HG02588 (cell line): ENCODE measurements at regions not wholly inside any gene's neighbourhood (a gene's known extent, or its start where the extent isn't known, plus 50 kb on each side); places are given as distances from the start of the nearest gene placed in this dataset.

Experiments used
- ATAC-seq: cut with Tn5 transposase; IDR thresholded peaks from one replicate; pipeline ENCODE4 v1.9.1; 2021; ENCODE audit warnings: mild to moderate bottlenecking, moderate library complexity; ENCODE audit not compliant: unreplicated experiment

- no peak for ATAC-seq
These were observed 455.3 kb upstream of the MAF start for GRCh38 chr16:80055831-80056230.

GRCh38 chr16:80054647-80055046 lies 454.1 kb upstream of the MAF start:
- ATAC-seq, result no peak

DNA sequence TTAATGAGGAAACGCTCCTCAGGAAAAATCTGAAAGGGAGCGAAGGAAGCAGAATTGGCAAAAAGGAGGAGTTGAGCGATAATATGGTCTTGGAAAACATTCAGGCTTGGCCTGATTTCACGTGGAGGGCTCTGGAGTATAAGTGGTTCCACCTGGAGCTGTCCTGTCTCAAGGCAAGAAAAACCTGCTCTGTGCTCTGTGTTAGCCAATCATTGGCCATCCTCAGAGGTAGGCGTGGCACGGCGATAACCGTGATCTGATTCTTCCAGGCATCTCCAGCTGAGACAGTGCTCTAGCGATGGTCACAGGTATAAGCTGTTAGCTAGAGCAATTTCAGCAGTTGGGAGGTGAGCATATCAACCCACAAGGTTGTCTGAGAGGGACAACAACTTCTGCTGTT lies 450.5 kb upstream of the MAF start:
- no peak for ATAC-seq

DNA sequence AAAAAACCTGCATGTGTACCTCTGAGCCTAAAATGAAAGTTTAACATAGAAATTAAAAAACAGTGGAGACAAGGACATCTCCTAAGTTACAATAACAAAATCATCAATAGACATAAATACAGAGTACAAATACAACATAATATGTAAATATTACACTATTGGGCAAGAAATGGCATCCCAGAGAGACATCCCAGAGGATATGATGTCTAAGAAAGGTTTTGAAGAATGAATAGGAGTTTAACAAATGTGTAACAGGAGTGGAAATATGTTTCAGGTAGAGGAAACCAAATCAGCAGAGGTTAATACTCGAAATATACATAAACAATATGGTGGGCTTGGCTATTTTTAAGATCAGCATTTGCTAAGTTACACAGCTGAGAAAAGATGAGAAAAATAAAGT lies 447.7 kb upstream of the MAF start:
- no peak for ATAC-seq

- ATAC-seq, result no peak
These were observed 447.3 kb upstream of the MAF start for GRCh38 chr16:80047842-80048241.

- ATAC-seq, result no peak
These were observed 446.3 kb upstream of the MAF start for GRCh38 chr16:80046848-80047247.

DNA sequence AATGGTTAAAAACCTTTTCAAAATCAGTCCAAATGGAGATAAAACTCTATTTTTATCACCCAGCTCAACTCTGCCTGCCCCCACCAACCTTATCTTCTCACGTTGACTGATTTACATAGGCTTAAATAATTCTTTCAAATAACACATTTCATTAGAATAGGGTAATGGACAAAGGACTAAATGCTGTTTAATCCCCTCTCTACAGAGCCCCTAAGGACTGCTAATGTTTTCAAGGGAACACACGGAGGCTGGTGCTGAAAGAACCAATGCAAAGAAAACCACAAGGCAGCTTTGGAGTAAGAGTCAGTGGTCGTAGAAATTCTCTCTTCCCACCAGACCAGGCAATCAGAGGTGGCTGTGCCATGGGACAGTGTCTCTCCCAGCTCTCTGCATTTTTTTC lies 445.7 kb upstream of the MAF start:
- no peak for ATAC-seq

DNA sequence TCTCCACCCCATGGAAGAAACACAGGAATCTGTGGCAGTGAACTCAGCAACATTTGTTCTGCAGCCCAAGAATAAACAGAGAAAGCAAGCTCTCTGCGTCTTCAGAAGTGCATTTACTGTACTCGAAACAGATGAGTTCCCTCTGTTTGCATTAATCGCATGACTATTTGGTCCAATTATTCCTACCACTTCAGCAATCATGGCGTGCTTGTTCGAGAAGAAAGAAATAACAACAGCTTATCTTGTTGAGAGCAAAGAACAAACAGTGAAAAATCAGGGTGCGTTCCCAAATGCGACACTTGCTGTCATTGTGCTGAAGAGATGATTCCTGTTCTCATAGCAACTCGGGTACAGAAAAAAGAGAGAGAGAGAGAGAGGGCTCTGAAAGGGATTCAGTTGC lies 445.3 kb upstream of the MAF start:
- no peak for ATAC-seq

DNA sequence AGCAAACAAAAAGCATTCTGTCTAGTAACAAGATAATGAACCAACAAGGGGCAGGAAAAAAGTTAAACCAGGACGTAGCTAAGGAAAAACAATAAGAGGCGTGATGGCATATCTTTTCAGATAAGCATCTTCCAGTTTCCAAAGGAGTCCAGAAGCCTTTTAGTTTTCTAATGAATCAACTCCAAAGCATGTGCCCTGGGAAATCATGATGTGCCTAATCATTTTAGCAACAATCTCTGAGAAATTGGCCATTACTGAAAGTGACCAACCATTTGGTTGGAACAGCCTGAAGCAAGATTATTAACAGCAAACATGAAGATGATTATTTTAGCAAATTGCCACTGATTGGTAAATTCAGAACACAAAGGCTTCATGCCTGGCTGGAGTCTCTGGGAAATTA lies 440.9 kb upstream of the MAF start:
- no peak for ATAC-seq

GRCh38 chr16:80040814-80041213 lies 440.3 kb upstream of the MAF start:
- ATAC-seq, result no peak

DNA sequence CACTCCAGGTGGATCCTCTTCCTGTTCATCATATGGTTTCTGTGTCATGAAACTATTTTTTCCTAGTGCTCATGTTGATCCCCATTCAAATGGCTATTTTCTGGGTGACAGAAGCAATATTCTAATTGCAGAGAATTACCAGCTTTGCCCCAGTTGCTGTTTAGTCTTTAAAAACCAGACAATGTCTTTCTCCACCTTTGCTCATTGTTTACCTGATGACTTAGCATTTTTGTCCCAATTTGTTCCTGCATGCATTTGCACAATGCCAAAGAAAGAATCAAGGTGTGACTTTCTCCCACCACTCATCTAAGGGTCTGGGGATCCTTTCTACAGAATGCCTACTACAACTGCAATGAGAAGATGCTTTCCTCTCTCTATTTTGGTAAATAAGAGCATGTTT lies 439.9 kb upstream of the MAF start:
- no peak for ATAC-seq

- ATAC-seq, result no peak
These were observed 439.2 kb upstream of the MAF start for GRCh38 chr16:80039777-80040176.

GRCh38 chr16:80038566-80038965 lies 438.0 kb upstream of the MAF start:
- ATAC-seq, result no peak

- no peak for ATAC-seq
These were observed 434.6 kb upstream of the MAF start for GRCh38 chr16:80034948-80035663.

DNA sequence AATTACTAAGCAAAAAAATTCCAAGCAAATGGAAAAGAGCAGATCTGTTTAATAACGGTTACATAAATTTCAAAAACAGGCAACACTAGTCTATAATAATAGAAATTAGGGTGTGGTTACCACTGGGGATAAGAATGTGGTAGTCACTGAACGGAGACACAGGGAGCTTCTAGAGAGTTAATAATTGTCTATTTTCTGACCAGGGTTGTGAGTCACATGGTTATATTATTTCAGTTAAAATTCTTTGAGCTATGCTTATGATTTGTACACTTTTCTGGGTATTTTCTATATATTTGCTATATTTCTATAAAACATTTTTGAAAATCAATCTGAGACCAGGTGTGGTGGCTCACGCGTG lies 433.9 kb upstream of the MAF start:
- no peak for ATAC-seq

- no peak for ATAC-seq
These were observed 433.4 kb upstream of the MAF start for GRCh38 chr16:80033783-80034468.

GRCh38 chr16:80029761-80030481 lies 429.4 kb upstream of the MAF start:
- ATAC-seq, result no peak

- ATAC-seq, result no peak
These were observed 428.8 kb upstream of the MAF start for GRCh38 chr16:80029381-80029630.

- no peak for ATAC-seq
These were observed 428.2 kb upstream of the MAF start for GRCh38 chr16:80028581-80029380.

DNA sequence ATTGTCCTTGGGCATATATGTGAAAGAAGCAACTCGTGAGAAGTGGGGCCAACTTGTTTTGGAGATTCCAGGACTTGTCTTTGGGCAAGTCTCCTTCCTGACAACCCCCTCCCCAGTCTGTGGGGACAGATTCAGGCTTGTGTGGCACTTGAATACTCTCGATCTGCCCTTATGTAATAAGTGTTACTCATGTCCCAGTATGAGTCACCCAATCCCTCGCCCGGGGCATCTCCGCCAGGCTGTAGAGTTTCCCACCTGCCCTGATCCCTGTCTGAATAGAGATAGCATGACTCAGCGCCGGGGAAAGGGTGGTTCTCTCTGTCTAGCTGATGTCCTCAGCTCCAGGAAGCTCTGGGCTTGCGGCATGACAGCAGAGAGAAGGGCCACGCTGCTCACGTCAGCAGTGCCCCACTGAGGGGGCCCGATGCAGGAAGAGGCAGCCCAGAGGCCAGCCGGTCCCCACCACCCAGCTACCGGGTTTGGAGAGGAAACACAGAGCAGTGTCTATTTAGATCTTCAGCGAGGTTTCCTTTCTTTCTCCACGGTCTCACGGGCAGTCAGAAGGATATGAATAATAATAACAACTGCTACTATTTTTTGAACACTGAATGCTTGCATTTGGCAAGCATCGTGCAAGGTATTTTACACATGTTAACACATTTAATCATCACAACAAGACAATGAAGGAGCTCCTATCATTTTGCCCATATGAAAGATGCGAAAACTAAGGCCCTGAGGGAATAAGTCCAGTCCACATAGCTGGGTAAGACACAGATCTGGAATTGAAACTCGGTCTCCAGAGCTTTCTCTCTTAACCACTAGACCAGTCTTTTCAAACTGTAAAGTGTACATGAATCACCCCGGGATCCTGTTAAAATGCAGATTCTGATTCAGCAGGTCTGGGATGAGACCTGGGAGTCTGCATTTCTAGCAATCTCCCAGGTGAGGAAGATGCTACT lies 426.7 kb upstream of the MAF start:
- ATAC-seq, result peak; percentile 61

GRCh38 chr16:80025236-80025635 lies 424.7 kb upstream of the MAF start:
- ATAC-seq, result no peak
